ENCODE measurements at regions not wholly inside any gene's neighbourhood (a gene's known extent, or its start where the extent isn't known, plus 50 kb on each side); places are given as distances from the start of the nearest gene placed in this dataset.
"Not testable (repeated sequence)": the region's sequence is repeated elsewhere in the genome, so short reads cannot be mapped to it uniquely, and the experiment has no call there.

DNA sequence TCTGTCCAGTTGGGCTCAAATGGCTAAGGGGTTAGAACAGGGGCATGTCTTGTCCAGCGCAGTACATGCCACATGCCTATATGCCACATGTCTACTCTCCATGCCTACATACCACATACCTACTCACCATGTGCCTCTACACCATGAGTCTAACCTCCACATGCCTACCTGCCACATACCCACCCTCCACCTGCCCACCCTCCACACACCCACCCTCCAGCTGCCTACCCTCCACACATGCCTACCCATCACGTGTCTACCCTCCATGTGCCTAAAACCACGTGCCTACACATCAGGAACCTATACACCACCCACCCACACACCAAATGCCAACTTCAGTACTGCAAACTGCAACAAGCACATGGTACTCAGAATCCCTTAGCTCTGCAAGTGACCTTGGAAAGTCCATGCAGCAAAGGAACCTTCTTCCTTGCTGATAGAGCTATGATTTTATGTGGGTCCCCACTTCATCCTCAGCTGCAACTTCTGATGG, 113.0 kb upstream of the CST7 start:
- no peak for DNase-seq

DNA sequence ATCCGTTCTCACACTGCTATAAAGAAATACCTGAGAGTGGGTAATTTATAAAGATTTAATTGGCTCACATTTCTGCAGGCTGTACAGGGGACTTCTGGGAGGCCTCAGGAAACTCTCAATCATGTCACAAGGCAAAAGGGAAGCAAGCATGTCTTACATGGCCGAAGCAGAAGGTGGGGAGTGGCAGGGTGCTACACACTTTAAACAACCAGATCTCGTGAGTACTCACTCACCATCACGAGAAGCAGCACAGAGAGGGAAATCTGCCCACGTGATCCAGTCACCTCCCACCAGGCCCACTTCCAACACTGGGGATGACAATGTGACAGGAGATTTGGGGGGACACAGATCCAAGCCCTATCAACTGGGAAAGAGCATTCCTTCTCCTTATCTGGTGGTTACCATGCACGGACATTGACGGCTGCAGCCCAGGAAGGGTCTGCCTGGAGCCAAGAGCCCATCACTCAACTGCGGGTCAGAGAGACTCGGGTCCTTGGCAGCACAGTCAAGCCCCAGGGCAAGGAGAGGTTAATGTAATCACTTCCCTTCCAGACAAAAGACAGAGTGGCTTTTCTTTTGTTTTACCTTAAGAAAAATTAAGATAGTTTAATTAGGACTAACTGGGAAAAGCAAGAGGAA, 112.3 kb upstream of the CST7 start:
- DNase-seq: no peak

DNA sequence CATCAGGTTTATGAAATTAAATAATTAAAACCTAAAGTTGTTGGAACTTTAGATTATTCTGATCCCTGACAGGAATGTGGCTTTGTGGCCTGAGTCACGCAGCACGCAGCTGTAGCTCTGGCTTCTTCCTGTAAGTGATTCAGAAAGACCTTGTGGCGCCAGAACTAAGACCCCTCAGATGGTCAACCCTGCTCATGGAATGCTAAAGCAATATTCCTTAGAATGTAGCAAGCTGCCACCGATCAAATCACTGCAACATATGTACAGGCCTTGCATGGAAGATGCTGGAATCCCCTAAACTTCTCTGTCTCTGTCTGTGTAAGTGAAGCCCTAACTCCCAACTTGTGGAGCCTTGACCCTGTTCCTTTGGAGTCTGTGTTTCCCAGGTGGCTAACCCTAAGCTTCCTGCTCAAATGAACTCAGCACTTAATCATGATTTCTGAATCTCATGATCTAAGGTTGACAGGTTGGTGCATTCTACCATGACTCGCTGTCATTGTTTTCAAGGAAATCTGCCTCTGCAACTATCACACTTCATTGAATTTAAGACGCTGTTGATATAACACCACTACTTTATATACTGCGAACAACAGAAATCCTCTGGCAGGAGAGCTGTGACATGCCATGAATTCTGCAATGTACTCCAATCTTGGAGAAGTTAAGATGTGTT, 111.2 kb upstream of the CST7 start:
- DNase-seq: peak in 1 of 3 donors; percentile 42

DNA sequence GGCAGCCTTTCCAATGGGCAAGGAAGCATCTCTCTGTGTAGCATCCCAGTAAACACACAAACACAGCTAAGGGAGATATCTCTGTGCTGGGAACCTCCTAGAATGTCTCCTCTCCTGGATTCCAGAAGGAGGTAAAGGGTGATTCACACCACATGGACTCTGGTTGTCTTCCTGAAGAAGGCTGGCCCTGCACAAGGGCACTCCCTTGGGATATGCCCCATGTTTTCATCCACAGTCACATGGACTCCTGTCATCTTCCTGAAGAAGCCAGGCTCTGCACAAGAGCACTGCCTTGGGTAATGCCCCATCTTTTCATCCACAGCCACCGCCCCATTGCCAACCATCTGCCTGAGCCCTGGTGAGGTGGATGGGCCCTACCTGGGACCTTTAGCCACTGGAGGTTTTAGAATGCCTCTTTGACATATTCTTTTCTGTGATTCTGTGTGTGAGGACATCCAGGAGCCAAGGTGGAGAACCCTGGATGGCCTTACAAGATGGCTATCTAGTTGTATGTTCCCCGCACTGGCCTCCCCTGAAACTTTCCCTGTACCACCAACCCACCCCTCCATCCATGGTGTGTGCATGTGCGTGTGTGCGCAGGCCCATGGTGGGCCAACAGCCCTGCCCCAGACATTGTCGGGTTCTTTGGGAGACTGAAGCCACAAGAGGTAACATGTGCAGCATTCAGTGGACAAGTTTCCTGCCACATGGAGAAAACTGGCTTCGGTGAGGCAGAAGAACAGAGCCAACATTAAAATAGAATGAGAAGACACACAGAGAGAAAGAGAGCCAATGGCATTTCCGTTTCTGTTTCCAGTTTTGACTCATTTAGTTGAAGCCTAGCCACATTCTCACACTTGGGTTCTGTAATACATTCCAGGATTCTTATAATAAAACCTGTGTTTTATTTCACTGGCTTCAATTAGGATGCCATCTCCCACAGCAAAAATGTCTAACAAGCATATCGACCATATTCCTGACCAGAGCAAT, 110.2 kb upstream of the CST7 start:
- peak in 2 of 3 donors; percentile 11 to 53 for DNase-seq

DNA sequence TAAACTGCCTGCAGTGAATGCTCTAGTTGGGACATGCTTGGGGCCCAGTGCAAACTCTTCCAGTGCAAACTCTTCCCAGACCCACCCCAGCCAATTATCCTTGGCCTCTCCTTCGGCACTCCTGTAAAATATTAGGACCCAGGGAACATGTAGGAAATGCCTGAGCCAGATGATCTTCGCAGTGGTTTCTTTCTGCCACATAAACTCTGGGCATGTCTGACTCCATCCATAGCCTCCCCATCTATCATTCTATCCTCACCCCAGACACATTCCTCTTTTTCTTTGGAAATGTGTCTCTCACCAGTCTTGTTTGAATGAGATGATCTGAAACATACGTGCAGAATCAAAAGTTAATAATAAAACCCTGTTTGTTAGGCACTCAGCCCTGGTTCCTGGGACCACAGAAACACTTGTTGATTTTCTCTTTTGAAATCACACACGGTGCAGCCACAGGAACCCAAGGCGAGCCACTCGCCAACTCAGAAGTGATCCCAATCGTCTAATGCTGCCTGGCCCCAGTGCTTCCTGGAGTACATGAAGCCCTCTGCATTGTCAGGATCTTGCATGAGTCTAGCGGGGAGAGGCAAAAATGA, 108.9 kb upstream of the CST7 start:
- DNase-seq: peak in 2 of 3 donors; percentile 30 to 49

DNA sequence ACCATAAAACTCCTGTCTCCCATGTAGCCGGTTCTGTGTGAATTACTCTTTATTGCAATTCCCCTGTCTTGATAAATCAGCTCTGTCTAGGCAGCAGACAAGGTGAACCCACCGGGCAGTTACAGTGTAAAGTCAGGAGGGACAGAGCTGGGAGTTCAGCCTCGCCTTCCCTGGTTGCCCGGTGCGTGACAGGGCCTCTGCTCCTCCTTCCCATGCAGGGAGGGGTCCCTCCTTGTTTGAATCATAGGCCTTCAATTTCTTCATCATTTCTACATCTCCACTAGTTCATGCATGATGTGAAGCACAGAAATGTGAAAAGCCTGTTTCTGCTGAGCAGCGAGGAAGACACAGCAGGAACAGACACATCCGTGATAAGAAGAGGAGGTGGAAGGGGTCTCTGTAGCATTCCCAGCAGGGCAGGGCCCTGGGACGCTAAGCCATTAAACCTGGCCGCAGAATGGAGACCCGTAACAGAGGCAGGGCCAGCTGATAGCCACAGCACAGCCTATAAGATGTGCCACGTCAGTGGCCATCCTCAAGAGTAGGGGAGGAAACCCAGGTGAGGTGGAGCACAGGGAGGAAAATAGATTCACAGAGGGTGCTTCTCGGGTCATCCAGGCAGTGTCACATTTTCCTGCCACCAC, 106.7 kb upstream of the CST7 start:
- no peak for DNase-seq

DNA sequence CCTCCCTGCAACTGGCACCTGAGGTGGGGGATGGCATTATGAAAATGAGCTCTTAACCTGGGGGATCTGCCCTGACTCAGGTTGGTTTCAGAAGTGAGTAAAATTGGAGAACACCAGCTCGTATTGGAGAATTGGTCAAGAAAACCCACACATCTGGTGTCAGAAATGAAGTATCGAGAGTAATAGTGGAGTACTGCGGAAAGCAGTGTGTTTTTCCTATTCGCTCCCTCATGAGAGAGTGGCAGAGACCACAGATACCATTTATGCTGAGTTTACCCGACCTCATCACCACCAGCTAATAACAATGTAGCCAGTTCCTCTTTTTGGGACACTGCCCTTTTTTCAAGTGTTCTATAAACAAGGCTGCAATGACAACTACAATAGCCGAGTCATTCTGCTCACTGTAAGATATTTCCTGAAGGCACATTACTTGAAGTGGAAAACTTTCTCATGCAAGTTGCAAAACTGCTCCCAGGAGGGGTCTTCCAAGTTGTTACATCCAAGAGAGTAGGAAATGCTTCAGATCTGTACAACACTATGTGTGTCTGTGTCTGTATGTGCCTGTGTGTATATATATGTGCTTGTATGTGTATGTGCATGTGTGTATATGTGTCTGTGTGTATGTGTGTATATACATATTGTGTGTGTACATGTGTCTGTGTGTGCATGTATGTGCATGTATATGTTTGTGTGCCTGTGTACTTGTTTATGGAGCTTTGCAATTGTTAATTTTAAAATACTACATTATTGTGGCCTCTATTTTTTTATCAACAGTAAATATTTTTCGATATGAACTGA, 106.0 kb upstream of the CST7 start:
- DNase-seq: peak in 2 of 3 donors; percentile 17 to 27

DNA sequence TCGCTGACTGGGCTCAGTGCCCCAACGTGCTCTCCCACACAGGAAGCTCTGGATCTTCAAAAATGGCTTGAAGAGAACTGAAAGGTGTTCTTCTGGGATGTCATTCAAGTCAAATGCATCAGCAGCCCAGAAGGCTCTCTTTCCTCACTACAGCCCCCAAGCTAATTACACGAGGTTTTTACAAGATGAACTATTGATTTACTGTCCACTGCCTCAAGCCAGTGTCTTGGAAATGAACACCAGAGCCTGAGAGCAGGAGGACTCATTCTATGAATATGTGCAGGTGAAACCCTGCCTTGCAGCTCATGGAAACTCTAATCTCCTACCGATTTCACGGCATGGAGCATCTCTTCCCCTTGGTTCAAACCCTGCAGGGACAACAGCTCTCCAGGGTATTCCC, 98.9 kb upstream of the CST7 start:
- DNase-seq: no peak

DNA sequence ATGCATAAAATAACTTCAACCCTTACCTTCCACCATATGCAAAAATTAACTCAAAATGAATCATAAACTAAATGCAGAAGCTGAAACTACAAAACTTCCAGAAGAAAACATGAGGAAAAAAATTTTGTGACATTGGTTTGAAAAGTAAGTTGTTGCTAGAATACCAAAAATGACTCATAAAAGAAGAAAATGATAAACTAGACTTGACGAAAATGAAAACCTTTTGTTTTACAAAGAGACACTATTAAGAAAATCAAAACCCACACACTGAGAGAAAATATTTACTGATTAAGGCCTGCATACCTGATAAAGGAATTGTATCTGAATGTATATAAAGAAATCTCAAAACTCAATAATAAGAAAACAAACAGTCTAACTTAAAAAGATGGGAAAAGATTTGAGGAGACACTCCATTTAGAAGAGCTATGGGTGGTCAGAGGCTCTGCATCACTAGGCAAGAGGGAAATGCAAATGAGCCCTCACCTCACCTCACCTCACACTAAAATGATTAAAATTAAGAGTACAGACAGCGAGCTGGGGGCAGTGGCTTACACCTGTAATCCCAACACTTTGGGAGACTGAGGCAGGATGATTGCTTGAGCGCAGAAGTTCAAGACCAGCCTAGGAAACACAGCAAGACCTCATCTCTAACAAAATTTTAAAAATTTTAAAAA, 97.6 kb upstream of the CST7 start:
- no peak for DNase-seq

DNA sequence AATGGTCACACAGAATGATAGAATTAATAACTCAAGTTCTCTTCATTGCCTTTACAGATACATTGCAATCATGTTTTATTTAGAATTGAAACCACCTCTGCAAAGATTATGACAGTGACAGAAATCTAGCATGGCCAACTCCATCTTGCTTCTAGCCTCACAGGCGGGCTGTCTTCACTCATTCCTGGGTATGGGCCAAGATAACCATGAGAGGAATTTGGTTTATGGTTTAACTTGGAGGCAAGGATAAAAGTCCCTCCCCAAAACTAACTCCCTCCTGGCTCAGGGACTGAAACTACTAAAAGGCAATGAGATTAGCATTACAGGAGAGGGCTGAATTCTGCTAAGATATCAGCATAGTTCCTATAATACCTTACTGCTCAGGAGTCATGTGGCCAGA, 95.2 kb upstream of the CST7 start:
- DNase-seq: no peak

DNA sequence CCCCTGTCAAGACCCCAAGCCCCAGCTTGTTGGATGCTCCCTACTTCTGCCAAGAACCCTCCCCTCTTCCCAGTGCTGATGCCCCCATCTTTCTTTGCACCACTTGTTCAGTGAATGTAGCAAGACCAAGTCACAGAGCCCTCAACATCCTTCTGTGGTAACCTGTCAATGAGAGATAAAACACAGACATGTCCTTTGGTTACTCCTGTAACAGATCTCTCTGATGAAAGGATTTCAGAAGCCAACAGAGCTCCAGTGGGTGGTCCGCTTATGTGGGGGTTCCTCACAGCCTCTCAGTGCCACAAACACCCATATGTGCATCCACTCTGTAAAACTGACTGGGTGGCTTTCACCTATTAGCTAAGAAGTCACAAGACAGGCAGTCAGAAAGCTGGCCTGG, 93.2 kb upstream of the CST7 start:
- no peak for DNase-seq

DNA sequence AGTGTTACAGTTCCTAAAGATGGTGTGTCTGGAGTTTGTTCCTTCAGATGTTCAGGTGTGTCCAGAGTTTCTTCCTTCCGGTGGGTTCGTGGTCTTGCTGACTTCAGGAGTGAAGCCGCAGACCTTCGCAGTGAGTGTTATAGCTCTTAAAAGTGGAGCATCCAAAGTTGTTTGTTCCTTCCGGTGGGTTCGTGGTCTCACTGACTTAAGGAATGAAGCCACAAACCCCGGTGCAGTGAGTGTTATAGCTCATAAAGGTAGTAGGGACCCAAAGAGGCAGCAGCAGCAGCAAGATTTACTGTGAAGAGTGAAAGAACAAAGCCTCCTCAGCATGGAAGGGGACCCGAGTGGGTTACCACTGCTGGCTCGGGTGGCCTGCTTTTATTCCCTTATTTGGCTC, 90.6 kb upstream of the CST7 start:
- DNase-seq: not testable (repeated sequence)

DNA sequence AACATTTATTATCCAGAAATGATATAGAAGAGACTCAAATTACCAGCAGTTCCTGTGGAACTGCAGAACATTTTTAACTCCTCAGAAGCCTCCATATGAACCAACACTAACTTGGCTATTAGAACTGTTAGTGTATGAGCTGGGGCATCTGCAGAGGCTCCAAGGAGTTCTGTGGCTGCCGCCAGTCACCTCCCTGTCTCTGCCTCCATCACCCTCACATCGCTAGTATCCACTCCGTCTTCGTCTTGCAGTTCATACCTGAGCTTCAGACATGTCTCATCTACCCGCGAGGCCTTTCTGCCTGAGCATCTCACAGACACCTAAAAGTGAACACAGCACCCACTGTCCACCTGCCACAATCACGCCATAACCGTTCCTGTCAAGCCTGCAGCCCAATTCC, 89.5 kb upstream of the CST7 start:
- DNase-seq: no peak

DNA sequence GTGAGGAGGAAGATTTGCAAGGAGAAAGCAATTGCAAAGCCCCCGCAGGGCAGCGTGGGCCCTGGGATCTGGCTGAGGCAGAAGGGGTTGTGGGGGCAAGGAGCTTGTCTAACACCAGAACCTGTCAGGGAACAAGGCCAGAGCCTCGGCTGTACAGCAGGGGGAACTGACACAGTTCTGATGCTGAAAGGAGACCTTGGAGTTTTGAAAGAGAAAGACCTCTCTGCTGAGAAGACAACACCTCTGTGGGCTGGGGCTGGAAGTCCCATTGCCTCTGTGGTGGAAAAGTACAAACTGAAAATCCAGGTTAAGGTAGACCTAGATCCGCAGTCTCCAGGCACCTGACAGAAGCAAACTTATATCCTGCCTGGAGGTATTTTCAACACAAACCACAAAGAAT, 86.9 kb upstream of the CST7 start:
- DNase-seq: no peak

DNA sequence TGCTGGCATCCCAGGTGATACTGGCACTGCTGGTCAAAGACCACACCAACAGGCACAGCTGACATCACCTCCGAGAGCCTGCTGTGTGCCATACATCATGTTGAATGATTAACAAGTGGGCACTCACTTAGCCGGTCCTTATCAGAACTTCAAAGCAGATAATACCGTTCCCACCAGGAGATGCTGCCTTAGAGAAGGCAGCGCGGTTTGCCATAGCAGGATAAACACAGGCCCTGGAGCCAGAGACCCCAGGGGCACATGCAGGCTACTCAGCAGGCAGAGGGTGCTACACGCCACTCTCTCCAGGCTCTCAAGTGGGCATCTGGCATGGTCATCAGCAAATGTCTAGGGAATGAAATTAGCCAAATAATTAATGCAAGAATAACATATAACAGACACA, 86.5 kb upstream of the CST7 start:
- DNase-seq: no peak

DNA sequence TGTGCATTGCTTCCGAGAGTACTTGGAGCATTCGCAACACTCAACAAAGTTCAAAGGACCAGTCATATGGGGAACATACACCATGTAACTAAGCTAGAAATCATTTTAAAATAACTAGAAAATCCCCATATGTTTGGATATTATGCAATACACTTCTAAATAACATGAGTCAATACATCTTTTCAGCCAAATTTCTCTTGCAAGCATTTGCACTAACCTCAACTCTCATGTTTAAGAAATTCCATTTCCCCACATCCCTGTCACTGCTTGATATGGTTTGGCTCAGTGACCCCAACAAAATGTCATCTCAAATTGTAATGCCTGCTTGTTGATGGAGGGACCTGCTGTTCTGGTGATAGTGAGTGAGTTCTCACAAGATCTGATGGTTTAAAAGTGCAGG, 85.7 kb upstream of the CST7 start:
- peak in 2 of 3 donors; percentile 44 to 76 for DNase-seq

DNA sequence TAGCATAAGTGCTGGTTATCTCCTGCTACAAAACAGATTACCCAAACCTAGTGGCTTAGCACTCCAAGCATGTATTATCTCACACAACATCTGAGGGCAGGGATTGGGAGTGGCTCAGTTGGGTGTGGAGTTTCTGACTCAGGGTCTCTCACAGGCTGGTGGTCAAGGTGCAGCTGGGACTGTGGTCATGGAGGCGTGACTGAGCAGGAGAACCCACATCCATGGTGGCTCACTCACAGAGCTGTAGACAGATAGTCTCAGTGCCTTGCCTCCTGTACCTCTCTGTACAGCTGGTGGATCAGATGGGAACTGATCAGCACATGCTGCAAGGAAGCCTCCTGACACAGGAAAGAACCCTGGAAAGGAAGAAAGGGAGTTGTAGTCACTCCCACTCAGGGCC, 83.1 kb upstream of the CST7 start:
- DNase-seq: no peak

DNA sequence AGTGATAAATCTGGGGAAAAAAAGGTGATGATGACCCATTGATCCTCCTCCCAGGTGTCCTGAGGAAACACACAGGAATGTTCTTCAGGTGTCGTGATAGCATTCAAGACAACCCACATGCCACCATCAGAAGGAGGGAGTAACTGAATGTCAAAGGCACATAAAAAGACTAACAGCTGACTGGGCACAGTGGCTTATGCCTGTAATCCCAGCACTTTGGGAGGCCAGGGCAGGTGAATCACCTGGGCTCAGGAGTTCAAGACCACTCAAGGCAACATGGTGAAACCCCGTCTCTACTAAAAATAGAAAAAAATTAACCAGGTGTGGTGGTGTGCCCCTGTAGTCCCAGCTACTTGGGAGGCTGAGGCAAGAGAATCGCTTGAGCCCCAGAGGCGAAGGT, 82.3 kb upstream of the CST7 start:
- no peak for DNase-seq

DNA sequence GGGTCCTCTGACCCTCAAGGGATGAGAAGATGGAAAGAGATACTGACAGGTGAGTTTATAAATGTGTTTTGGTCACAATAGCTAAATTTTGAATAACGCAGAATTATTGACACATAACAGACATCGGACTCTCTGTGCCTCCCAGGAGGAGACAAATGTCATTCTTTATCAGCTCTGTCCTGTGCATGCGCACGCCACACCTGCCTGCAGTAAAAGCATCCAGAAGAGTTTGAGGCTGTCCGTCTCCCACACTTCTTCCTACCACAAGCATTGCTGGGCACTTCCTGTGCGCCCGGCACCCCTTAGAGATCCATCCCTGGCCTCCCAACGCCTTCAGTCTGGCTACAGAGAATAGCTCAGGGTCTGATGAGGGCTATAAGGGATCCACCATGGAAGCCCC, 81.5 kb upstream of the CST7 start:
- no peak for DNase-seq

DNA sequence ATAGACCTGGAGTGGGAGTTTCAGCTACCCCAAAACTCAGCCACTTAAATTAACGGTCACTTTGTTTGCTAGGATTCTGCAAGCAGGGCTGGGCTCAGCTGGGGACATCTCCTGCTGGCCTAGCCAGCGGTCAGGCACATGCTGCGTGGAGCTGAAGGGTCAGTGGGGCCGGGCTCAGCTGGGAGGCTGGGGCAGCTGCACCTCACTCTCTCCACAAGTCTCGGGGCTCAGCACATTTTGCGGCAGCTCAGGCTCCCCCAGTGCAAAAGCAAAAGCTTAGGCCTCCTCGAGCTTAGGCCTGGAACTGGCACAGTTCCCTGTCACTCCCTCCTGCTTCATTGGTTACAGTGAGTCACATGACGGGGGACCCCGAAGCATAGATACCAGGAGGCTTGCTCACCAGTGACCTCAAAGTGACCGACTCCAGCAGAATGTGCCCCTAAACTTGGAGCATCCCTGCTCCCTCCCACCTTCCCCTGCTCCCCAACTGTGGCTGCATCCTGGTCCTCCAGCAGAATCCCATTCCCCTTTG, 80.6 kb upstream of the CST7 start:
- DNase-seq: no peak
